HG03025 (cell line): ENCODE measurements at regions not wholly inside any gene's neighbourhood (a gene's known extent, or its start where the extent isn't known, plus 50 kb on each side); places are given as distances from the start of the nearest gene placed in this dataset.

ENCODE experiments used
- ATAC-seq: cut with Tn5 transposase; IDR thresholded peaks from one replicate; pipeline ENCODE4 v1.9.1; 2021; ENCODE audit warnings: mild to moderate bottlenecking, moderate library complexity; ENCODE audit not compliant: unreplicated experiment, low FRiP score

- no peak for ATAC-seq
Measured at GRCh38 chr13:76043874-76044273, 407.7 kb downstream of the LMO7 start.

GRCh38 chr13:76038920-76039716, 403.0 kb downstream of the LMO7 start:
- ATAC-seq, result no peak

- no peak for ATAC-seq
Measured at GRCh38 chr13:76036176-76036575, 400.0 kb downstream of the LMO7 start.

GRCh38 chr13:76035711-76036110, 399.6 kb downstream of the LMO7 start:
- ATAC-seq, result no peak

- ATAC-seq, result no peak
Measured at GRCh38 chr13:76029706-76030105, 393.6 kb downstream of the LMO7 start.

GRCh38 chr13:76029088-76029487, 393.0 kb downstream of the LMO7 start:
- ATAC-seq, result no peak

- ATAC-seq, result no peak
Measured at GRCh38 chr13:76027131-76027530, 391.0 kb downstream of the LMO7 start.

- ATAC-seq, result no peak
Measured at GRCh38 chr13:76025392-76025791, 389.3 kb downstream of the LMO7 start.

GRCh38 chr13:76024151-76024550, 388.0 kb downstream of the LMO7 start:
- no peak for ATAC-seq

GRCh38 chr13:76023652-76024051, 387.5 kb downstream of the LMO7 start:
- no peak for ATAC-seq

- ATAC-seq, result no peak
Measured at GRCh38 chr13:76020421-76020955, 384.4 kb downstream of the LMO7 start.

GRCh38 chr13:76019421-76020044, 383.4 kb downstream of the LMO7 start:
- no peak for ATAC-seq

GRCh38 chr13:76017861-76018556, 381.9 kb downstream of the LMO7 start:
- no peak for ATAC-seq

GRCh38 chr13:76016799-76017400, 380.8 kb downstream of the LMO7 start:
- ATAC-seq, result no peak

- ATAC-seq, result no peak
Measured at GRCh38 chr13:76014406-76015318, 378.5 kb downstream of the LMO7 start.

- no peak for ATAC-seq
Measured at GRCh38 chr13:76012091-76012721, 376.1 kb downstream of the LMO7 start.

GRCh38 chr13:76009267-76009890, 373.2 kb downstream of the LMO7 start:
- no peak for ATAC-seq

- ATAC-seq, result no peak
Measured at GRCh38 chr13:76004416-76004815, 368.3 kb downstream of the LMO7 start.

- no peak for ATAC-seq
Measured at GRCh38 chr13:76000131-76000530, 364.0 kb downstream of the LMO7 start.
